ENCODE measurements at regions not wholly inside any gene's neighbourhood (a gene's known extent, or its start where the extent isn't known, plus 50 kb on each side); places are given as distances from the start of the nearest gene placed in this dataset.
"Not testable (repeated sequence)": the region's sequence is repeated elsewhere in the genome, so short reads cannot be mapped to it uniquely, and the experiment has no call there.

GRCh38 chr5:52580921-52581320, 206.8 kb upstream of the ITGA1 start:
- no peak for ATAC-seq
- intact Hi-C loops (cut with DNase I) = no loop called here
- DNase-seq = peak; percentile 18

GRCh38 chr5:52582313-52582712, 205.4 kb upstream of the ITGA1 start:
- ATAC-seq = no peak
- no peak for DNase-seq
- intact Hi-C loops (cut with DNase I) = no loop called here

GRCh38 chr5:52587131-52587530, 200.6 kb upstream of the ITGA1 start:
- no peak for ATAC-seq
- no peak for DNase-seq
- intact Hi-C loops (cut with DNase I) = no loop called here

GRCh38 chr5:52597625-52598024, 190.1 kb upstream of the ITGA1 start:
- ATAC-seq (no peak), DNase-seq (no peak)
- intact Hi-C loops (cut with DNase I) = no loop called here

GRCh38 chr5:52598968-52599367, 188.7 kb upstream of the ITGA1 start:
- DNase-seq (no peak), ATAC-seq (no peak)
- intact Hi-C loops (cut with DNase I) = no loop called here

GRCh38 chr5:52603778-52604554, 183.8 kb upstream of the ITGA1 start:
- ATAC-seq = no peak
- no peak for DNase-seq
- intact Hi-C loops (cut with DNase I) = no loop called here

- DNase-seq = no peak
- no peak for ATAC-seq
- intact Hi-C loops (cut with DNase I) = no loop called here
These were observed 182.1 kb upstream of the ITGA1 start for GRCh38 chr5:52605317-52606313.

GRCh38 chr5:52607227-52607824, 180.4 kb upstream of the ITGA1 start:
- no peak for DNase-seq
- intact Hi-C loops (cut with DNase I) = no loop called here
- ATAC-seq = no peak

- ATAC-seq = no peak
- no peak for DNase-seq
- intact Hi-C loops (cut with DNase I) = no loop called here
These were observed 167.4 kb upstream of the ITGA1 start for GRCh38 chr5:52620315-52620714.

- intact Hi-C loops (cut with DNase I) = no loop called here
- ATAC-seq (no peak), DNase-seq (no peak)
These were observed 164.4 kb upstream of the ITGA1 start for GRCh38 chr5:52623291-52623690.

- intact Hi-C loops (cut with DNase I) = no loop called here
- DNase-seq = no peak
- ATAC-seq = no peak
These were observed 163.4 kb upstream of the ITGA1 start for GRCh38 chr5:52624291-52624690.

GRCh38 chr5:52626312-52626711, 161.4 kb upstream of the ITGA1 start:
- DNase-seq = no peak
- intact Hi-C loops (cut with DNase I) = no loop called here
- no peak for ATAC-seq

- intact Hi-C loops (cut with DNase I) = no loop called here
- no peak for ATAC-seq
These were observed 160.0 kb upstream of the ITGA1 start for GRCh38 chr5:52627740-52628139.

GRCh38 chr5:52632281-52632680, 155.4 kb upstream of the ITGA1 start:
- DNase-seq (no peak), ATAC-seq (no peak)
- intact Hi-C loops (cut with DNase I) = no loop called here

More at GRCh38 chr5:52627740-52628139, 160.0 kb upstream of the ITGA1 start:
- no peak for DNase-seq

- DNase-seq; intact Hi-C loops (cut with DNase I); ATAC-seq: not testable (repeated sequence)
These were observed 153.5 kb upstream of the ITGA1 start for GRCh38 chr5:52634171-52634570.

GRCh38 chr5:52638732-52639131, 149.0 kb upstream of the ITGA1 start:
- no peak for DNase-seq
- intact Hi-C loops (cut with DNase I) = no loop called here
- no peak for ATAC-seq

GRCh38 chr5:52648726-52649125, 139.0 kb upstream of the ITGA1 start:
- DNase-seq = no peak
- no peak for ATAC-seq
- intact Hi-C loops (cut with DNase I) = no loop called here

- intact Hi-C loops (cut with DNase I) = loop anchor here in 1 of 2 donors (10.0 kb wide), 1 partner anchor 1690 kb away; no protein-coding TSS in a partner anchor
- DNase-seq = no peak
- ATAC-seq = no peak
These were observed 132.6 kb upstream of the ITGA1 start for GRCh38 chr5:52655163-52655562.

- intact Hi-C loops (cut with DNase I) = loop anchor here (2.0 to 10.0 kb wide), 2 partner anchors 1692 to 1698 kb away; no protein-coding TSS in a partner anchor
- DNase-seq = no peak
These were observed 131.0 kb upstream of the ITGA1 start for GRCh38 chr5:52656569-52657246.

More at GRCh38 chr5:52656569-52657246, 131.0 kb upstream of the ITGA1 start:
- ATAC-seq = no peak

Measured in left cardiac atrium (tissue), 4 donors.